ENCODE measurements at regions not wholly inside any gene's neighbourhood (a gene's known extent, or its start where the extent isn't known, plus 50 kb on each side); places are given as distances from the start of the nearest gene placed in this dataset.

DNA sequence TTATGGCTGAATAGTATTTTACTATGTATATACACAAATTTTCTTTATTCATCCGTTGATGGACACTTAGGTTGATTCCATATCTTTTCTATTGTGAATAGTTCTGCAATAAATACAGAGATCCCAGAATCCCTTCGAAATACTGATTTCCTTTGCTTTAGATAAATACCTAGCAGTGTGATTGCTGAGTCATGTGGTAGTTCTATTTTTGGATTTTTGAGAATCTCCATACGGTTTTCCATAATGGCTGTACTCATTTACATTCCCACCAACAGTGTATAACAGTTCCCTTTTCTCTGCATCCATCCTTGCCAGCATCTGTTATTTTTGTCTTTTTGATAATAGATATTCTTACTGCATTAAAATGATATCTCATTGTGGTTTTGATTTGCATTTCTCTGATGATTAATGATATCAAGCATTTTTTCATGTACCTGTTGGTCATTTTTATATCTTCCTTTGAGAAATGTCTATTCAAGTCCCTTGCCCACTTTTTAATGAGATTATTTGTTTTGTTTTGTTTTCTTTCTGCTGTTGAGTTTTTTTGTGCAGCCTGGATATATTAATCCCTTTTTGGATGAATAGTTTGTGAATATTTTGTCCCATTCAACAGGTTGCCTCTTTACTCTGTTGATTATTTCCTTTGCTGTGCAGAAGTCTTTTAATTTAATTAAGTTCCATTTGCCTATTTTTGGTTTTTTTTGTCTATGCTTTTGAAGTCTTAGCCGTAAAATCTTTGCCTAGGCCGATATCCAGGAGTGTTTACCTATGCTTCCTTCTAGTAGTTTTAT is 466.7 kb upstream of the TENM3 start:
- Histone ChIP-seq H3K4me3 (no peak overlapping the region), H3K27me3 (no peaks in the 10 kb centered on the region), H3K27ac (no peak overlapping the region), H3K9me3 (no peaks in the 10 kb centered on the region), H3K36me3 (no peaks in the 10 kb centered on the region), H3K4me1 (no peaks in the 10 kb centered on the region)
- no peak for TF ChIP-seq POLR2AphosphoS5 (IDR thresholded peaks at IDR 0.05; ENCODE audit: insufficient read depth in 1 of 2, low read depth in 1 of 2)
- TF ChIP-seq POLR2A (IDR thresholded peaks at IDR 0.05) = no peak
- intact Hi-C loops (cut with DNase I) = no loop called here
- DNase-seq (ENCODE audit: extremely low spot score in 2 of 2) = no peak

DNA sequence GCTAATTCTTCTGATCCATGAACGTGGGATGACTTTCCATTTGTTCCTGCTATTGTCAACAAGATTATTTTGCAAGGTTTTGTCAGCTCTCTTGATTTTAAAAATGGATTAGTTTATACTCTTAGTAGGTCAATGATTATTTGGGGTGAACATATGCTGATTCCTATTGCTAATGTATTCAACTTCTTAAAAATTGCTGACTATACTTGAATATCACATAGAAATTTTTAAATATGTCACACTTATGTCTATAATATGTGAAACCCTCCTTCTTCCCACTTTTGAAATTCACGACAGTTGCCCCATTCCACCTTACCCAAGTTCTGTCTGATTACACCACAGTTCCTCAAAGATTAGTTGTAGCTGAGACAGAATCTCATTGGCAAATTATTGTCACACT is 465.7 kb upstream of the TENM3 start:
- TF ChIP-seq POLR2AphosphoS5 (IDR thresholded peaks at IDR 0.05; ENCODE audit: insufficient read depth in 1 of 2, low read depth in 1 of 2) (no peak), POLR2A (IDR thresholded peaks at IDR 0.05) (no peak), CTCF (IDR thresholded peaks at IDR 0.05) (no peak)
- H3K4me1 ChIP-seq = no peaks in the 10 kb centered on the region
- no peaks in the 10 kb centered on the region for H3K9me3 ChIP-seq
- H3K36me3 ChIP-seq = no peaks in the 10 kb centered on the region
- intact Hi-C loops (cut with DNase I) = no loop called here
- H3K27ac ChIP-seq = no peak overlapping the region
- no peaks in the 10 kb centered on the region for H3K27me3 ChIP-seq
- DNase-seq (ENCODE audit: extremely low spot score in 2 of 2) = no peak
- no peak overlapping the region for H3K4me3 ChIP-seq

GRCh38 chr4:181784881-181785280 is 458.3 kb upstream of the TENM3 start:
- TF ChIP-seq POLR2A (IDR thresholded peaks at IDR 0.05) = no peak
- TF ChIP-seq CTCF (IDR thresholded peaks at IDR 0.05) = no peak
- TF ChIP-seq POLR2AphosphoS5 (IDR thresholded peaks at IDR 0.05; ENCODE audit: insufficient read depth in 1 of 2, low read depth in 1 of 2) = no peak
- intact Hi-C loops (cut with DNase I) = no loop called here
- no peak overlapping the region for H3K4me3 ChIP-seq
- no peaks in the 10 kb centered on the region for H3K27me3 ChIP-seq
- no peaks in the 10 kb centered on the region for H3K9me3 ChIP-seq
- H3K4me1 ChIP-seq = no peaks in the 10 kb centered on the region
- no peak overlapping the region for H3K27ac ChIP-seq
- H3K36me3 ChIP-seq = no peaks in the 10 kb centered on the region
- DNase-seq (ENCODE audit: extremely low spot score in 2 of 2) = no peak

DNA sequence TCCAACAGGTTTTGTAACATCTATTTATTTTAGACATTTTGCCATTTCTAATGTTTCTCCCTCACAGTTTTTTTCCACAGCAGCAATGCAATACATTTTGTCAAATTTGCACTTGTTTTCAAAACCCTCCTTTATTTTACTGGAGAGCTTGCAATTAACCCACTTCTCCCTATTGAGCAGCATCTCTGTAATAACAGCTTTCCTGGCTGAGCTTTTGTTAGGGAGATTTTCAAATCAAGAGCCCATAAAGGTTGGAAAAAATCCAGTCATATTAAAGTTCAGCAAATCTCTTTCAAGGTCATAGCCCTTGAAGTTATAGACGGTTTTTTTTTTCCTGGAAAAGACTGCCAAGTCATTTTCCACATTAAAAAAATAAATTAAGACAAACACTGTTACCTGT is 450.6 kb upstream of the TENM3 start:
- intact Hi-C loops (cut with DNase I) = no loop called here
- Histone ChIP-seq H3K4me1 (no peaks in the 10 kb centered on the region), H3K9me3 (peaks cover 7% of the 10 kb centered on the region), H3K27ac (no peak overlapping the region), H3K4me3 (no peak overlapping the region), H3K27me3 (no peaks in the 10 kb centered on the region), H3K36me3 (no peaks in the 10 kb centered on the region)
- TF ChIP-seq POLR2AphosphoS5 (IDR thresholded peaks at IDR 0.05; ENCODE audit: insufficient read depth in 1 of 2, low read depth in 1 of 2) (no peak), POLR2A (IDR thresholded peaks at IDR 0.05) (no peak), CTCF (IDR thresholded peaks at IDR 0.05) (no peak)
- no peak for DNase-seq (ENCODE audit: extremely low spot score in 2 of 2)

DNA sequence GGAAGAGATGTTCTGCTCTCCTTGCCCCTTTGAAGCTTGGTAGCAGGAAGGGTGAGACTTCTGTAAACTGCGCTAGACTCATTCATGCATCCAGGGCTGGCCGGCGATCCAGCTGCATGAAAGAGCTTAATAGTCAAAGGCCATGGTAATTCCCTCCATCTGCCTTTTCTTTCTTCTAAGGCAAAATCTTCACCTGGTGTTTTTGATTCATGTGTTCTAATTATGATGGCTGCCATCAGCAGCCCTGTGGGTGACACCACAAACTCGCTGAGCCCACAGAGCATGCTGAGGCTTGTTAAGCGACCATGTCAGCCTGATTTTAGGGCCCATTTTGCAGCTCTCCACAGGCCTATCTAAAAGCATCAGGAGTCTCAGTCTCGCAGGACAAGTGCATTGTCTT is 450.1 kb upstream of the TENM3 start:
- Histone ChIP-seq H3K36me3 (no peaks in the 10 kb centered on the region), H3K9me3 (peaks cover 7% of the 10 kb centered on the region), H3K27ac (no peak overlapping the region), H3K27me3 (no peaks in the 10 kb centered on the region), H3K4me1 (no peaks in the 10 kb centered on the region), H3K4me3 (no peak overlapping the region)
- intact Hi-C loops (cut with DNase I) = no loop called here
- TF ChIP-seq POLR2A (IDR thresholded peaks at IDR 0.05) (no peak), CTCF (IDR thresholded peaks at IDR 0.05) (no peak), POLR2AphosphoS5 (IDR thresholded peaks at IDR 0.05; ENCODE audit: insufficient read depth in 1 of 2, low read depth in 1 of 2) (no peak)
- DNase-seq (ENCODE audit: extremely low spot score in 2 of 2) = no peak

Data from vagina (tissue), 2 donors.